ENCODE measurements at regions not wholly inside any gene's neighbourhood (a gene's known extent, or its start where the extent isn't known, plus 50 kb on each side); places are given as distances from the start of the nearest gene placed in this dataset.

DNA sequence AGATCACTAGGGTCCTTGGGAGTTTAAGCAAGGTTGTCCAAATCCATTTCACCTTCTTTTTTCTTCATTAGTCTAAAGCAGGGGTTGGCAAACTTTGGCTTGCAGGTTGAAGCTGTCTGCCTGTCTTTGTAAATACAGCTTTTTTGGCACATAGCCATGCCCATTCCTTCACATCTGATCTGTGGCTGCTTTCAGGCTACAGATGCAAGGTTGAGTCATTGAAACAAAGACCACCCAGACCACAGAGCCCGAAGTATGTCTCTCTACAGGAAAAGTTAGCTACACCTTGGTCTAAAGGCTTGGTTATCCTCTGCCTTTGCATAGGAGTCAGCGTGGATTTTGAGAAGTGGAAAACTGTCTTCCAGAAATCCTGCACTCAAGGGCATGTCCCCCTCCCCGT lies 238.1 kb upstream of the STS start:
- no peak overlapping the region for H3K4me3 ChIP-seq (ENCODE audit: control extremely low read depth in 1 of 5, extremely low read depth in 1 of 5, insufficient read depth in 1 of 5, low read depth in 2 of 5, low read length in 4 of 5)
- H3K4me3 Mint-ChIP-seq: no peak overlapping the region
- intact Hi-C loops (cut with micrococcal nuclease): no loop called here
- WGBS (ENCODE audit: insufficient coverage): no CpG with 5 or more reads among the region's 3 CpGs
- no peaks in the 10 kb centered on the region for H3K9me3 ChIP-seq (ENCODE audit: control extremely low read depth in 1 of 3, control insufficient read depth in 2 of 3, insufficient read depth in 1 of 3, low read length in 2 of 3)
- no peaks in the 10 kb centered on the region for H3K27me3 Mint-ChIP-seq
- DNase-seq (no peak), ATAC-seq (ENCODE audit: low read depth) (no peak)
- H3K4me1 Mint-ChIP-seq: no peaks in the 10 kb centered on the region
- H2AFZ ChIP-seq (ENCODE audit: insufficient read depth, low read depth, low read length, poor library complexity, severe bottlenecking): no peak overlapping the region
- H3K27ac Mint-ChIP-seq: no peak overlapping the region
- H3K79me2 ChIP-seq (ENCODE audit: control insufficient read depth, insufficient read depth, low read length): no peaks in the 10 kb centered on the region
- no peak overlapping the region for H3K4me2 ChIP-seq (replicated peaks; ENCODE audit: low read depth, low read length, poor library complexity, severe bottlenecking)
- H3K4me1 ChIP-seq (ENCODE audit: control insufficient read depth in 2 of 2, insufficient read depth in 2 of 2, low read length in 2 of 2): no peaks in the 10 kb centered on the region
- H3K27ac ChIP-seq (ENCODE audit: low read length in 2 of 2): no peak overlapping the region
- TF ChIP-seq, protein P1, sequence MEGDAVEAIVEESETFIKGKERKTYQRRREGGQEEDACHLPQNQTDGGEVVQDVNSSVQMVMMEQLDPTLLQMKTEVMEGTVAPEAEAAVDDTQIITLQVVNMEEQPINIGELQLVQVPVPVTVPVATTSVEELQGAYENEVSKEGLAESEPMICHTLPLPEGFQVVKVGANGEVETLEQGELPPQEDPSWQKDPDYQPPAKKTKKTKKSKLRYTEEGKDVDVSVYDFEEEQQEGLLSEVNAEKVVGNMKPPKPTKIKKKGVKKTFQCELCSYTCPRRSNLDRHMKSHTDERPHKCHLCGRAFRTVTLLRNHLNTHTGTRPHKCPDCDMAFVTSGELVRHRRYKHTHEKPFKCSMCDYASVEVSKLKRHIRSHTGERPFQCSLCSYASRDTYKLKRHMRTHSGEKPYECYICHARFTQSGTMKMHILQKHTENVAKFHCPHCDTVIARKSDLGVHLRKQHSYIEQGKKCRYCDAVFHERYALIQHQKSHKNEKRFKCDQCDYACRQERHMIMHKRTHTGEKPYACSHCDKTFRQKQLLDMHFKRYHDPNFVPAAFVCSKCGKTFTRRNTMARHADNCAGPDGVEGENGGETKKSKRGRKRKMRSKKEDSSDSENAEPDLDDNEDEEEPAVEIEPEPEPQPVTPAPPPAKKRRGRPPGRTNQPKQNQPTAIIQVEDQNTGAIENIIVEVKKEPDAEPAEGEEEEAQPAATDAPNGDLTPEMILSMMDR (IDR thresholded peaks at IDR 0.05): no peak
- TF ChIP-seq EZH2 (IDR thresholded peaks at IDR 0.05; ENCODE audit: borderline replicate concordance, insufficient read depth, low read depth, low read length, poor library complexity, severe bottlenecking): no peak
- H3K36me3 ChIP-seq (replicated peaks in 1 of 2; ENCODE audit: control extremely low read depth in 1 of 2, control insufficient read depth in 1 of 2, extremely low read depth in 1 of 2, insufficient read depth in 2 of 2, low read length in 1 of 2): no peaks in the 10 kb centered on the region
- H3K9me3 Mint-ChIP-seq (ENCODE audit: insufficient read depth): no peaks in the 10 kb centered on the region
- no peaks in the 10 kb centered on the region for H4K20me1 ChIP-seq (ENCODE audit: control insufficient read depth, insufficient read depth, low read length, poor library complexity, severe bottlenecking)
- H3K27me3 ChIP-seq (replicated peaks in 1 of 4; ENCODE audit: control extremely low read depth in 1 of 4, control insufficient read depth in 3 of 4, insufficient read depth in 4 of 4, low read length in 3 of 4): no peaks in the 10 kb centered on the region
- H3K9ac ChIP-seq (ENCODE audit: low read length): no peak overlapping the region
- POLR2A ChIA-PET: no interaction called here
- CTCF ChIA-PET: no interaction called here

DNA sequence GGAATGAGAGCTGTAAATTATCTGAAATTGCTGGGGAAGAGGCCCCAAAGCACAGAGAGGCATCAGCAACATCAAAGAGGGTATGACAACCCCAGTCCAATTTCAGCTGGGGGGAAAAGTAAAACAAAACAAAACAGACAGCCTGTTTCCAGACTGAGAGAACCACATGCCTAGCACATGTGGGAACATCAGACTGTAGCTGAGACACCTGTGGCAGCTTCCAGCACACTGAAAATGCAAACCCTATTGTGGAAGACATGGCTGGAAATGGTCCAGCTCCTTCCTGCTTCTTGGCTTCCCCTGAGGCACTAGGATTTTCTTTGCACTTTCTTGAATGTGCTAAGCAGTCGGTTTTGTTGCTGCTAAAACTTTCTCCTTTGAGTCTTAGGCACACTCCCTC lies 240.9 kb upstream of the STS start:
- ChIA-PET POLR2A (no interaction called here), CTCF (no interaction called here)
- Mint-ChIP-seq H3K27me3 (no peaks in the 10 kb centered on the region), H3K4me3 (no peak overlapping the region), H3K9me3 (ENCODE audit: insufficient read depth) (no peaks in the 10 kb centered on the region), H3K27ac (no peak overlapping the region), H3K4me1 (no peaks in the 10 kb centered on the region)
- Histone ChIP-seq H3K27me3 (replicated peaks in 1 of 4; ENCODE audit: control extremely low read depth in 1 of 4, control insufficient read depth in 3 of 4, insufficient read depth in 4 of 4, low read length in 3 of 4) (no peaks in the 10 kb centered on the region), H3K4me2 (replicated peaks; ENCODE audit: low read depth, low read length, poor library complexity, severe bottlenecking) (no peak overlapping the region), H3K36me3 (replicated peaks in 1 of 2; ENCODE audit: control extremely low read depth in 1 of 2, control insufficient read depth in 1 of 2, extremely low read depth in 1 of 2, insufficient read depth in 2 of 2, low read length in 1 of 2) (no peaks in the 10 kb centered on the region), H4K20me1 (ENCODE audit: control insufficient read depth, insufficient read depth, low read length, poor library complexity, severe bottlenecking) (no peaks in the 10 kb centered on the region), H2AFZ (ENCODE audit: insufficient read depth, low read depth, low read length, poor library complexity, severe bottlenecking) (no peak overlapping the region), H3K4me3 (ENCODE audit: control extremely low read depth in 1 of 5, extremely low read depth in 1 of 5, insufficient read depth in 1 of 5, low read depth in 2 of 5, low read length in 4 of 5) (no peak overlapping the region), H3K79me2 (ENCODE audit: control insufficient read depth, insufficient read depth, low read length) (no peaks in the 10 kb centered on the region), H3K9ac (ENCODE audit: low read length) (no peak overlapping the region), H3K27ac (ENCODE audit: low read length in 2 of 2) (no peak overlapping the region), H3K9me3 (ENCODE audit: control extremely low read depth in 1 of 3, control insufficient read depth in 2 of 3, insufficient read depth in 1 of 3, low read length in 2 of 3) (no peaks in the 10 kb centered on the region), H3K4me1 (ENCODE audit: control insufficient read depth in 2 of 2, insufficient read depth in 2 of 2, low read length in 2 of 2) (no peaks in the 10 kb centered on the region)
- TF ChIP-seq EZH2 (IDR thresholded peaks at IDR 0.05; ENCODE audit: borderline replicate concordance, insufficient read depth, low read depth, low read length, poor library complexity, severe bottlenecking): no peak
- TF ChIP-seq, protein P1 (IDR thresholded peaks at IDR 0.05): no peak
- ATAC-seq (ENCODE audit: low read depth): no peak
- WGBS (ENCODE audit: insufficient coverage): no CpG with 5 or more reads among the region's 1 CpG
- DNase-seq: no peak
- intact Hi-C loops (cut with micrococcal nuclease): no loop called here

All from B cell (primary cell).